ENCODE measurements at regions not wholly inside any gene's neighbourhood (a gene's known extent, or its start where the extent isn't known, plus 50 kb on each side); places are given as distances from the start of the nearest gene placed in this dataset.

DNA sequence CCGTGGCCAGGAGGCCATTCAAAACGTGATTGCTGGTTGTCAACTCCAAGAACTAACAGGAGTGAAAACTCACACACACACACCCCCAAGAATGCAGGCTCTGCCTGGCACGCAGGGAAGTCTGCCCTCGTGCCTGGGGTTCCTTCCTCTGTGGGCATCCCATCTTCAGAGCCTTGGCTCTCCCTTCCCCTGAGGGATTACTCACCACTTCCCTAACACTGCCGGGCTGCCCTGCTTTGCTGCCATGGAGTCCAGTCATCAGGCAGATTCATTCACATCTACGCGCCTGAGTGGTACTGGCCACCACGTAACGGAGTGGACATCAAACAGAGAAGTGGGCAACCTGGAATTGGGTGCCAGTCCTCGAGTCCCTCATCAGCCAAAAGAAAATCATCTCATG is 120.7 kb upstream of the TMEM45B start:
- H3K4me3 ChIP-seq (ENCODE audit: low read depth, low read length): no peak overlapping the region
- TF ChIP-seq, protein P1, sequence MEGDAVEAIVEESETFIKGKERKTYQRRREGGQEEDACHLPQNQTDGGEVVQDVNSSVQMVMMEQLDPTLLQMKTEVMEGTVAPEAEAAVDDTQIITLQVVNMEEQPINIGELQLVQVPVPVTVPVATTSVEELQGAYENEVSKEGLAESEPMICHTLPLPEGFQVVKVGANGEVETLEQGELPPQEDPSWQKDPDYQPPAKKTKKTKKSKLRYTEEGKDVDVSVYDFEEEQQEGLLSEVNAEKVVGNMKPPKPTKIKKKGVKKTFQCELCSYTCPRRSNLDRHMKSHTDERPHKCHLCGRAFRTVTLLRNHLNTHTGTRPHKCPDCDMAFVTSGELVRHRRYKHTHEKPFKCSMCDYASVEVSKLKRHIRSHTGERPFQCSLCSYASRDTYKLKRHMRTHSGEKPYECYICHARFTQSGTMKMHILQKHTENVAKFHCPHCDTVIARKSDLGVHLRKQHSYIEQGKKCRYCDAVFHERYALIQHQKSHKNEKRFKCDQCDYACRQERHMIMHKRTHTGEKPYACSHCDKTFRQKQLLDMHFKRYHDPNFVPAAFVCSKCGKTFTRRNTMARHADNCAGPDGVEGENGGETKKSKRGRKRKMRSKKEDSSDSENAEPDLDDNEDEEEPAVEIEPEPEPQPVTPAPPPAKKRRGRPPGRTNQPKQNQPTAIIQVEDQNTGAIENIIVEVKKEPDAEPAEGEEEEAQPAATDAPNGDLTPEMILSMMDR (IDR thresholded peaks at IDR 0.05; ENCODE audit: low read depth, low read length, missing control alignments): no peak
- DNase-seq (ENCODE audit: low read depth): no peak

DNA sequence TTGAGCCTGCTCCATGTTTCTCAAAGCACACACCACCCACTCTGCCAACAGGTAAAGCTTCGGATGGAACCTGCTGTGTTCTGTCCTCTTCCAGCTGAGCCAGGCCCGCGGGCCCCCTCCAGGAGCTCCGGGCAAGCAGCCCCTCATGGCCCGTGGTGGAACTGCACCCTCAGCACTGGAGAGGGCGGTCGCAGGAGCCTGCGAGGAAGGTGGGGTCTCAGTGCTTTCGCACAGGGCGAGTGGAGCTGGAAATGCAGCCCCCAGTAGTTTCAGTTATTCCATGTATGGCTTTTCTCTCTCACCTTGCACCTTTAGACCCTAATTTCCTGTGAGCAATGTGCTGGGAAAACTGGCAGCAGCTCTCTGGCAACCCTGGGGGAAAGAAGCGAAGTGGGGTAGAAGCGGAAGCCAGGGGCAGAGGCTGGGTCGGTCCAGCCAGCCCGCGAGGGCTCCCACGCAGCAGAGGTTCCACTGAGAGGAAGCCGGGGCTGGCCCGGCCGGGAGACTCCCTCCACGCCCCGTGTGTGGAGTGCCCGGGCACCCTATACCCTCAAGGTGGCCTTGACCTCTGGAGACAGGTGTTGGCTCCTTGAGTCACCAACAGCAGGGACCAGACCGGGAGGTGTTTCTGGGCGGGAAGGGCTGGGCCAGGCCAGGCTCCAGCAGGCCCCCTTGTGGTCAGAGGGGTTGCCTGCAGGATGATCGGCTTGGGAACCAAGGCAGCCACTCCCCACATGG is 119.9 kb upstream of the TMEM45B start:
- DNase-seq (ENCODE audit: low read depth): no peak
- TF ChIP-seq, protein P1 (IDR thresholded peaks at IDR 0.05; ENCODE audit: low read depth, low read length, missing control alignments): peak; percentile 79
- no peak overlapping the region for H3K4me3 ChIP-seq (ENCODE audit: low read depth, low read length)

DNA sequence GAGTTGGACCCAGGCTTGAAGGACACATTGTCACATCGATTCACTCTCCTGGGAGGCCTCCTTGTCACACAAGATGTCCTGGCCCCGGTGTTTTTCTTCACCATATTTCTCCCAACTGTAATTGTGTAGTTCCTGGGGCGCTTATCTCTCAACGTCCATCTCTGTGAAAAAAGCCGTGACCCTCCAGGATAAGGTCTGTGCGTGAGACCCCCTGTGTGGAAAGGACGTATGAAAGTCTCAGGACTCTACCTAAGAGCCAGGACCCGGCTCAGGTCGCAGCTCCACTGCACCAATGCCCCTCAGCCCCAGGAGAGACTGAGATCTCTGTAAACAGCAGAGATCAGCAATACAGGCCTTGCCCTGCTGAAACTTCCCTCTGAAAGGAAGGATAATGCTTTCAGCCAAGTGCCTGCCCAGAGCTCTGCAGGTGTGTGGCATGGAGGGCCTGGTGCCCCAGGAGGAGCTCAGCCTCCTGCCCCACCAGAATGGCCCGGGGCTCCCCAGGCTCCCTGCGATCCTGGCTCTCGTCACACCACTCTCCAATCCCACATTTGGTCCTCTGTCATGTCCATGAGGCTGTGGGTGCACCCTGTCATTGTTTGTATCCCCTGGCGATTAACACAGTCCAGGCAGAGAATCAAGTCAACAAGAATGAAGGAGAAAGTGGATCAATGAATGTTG is 119.2 kb upstream of the TMEM45B start:
- H3K4me3 ChIP-seq (ENCODE audit: low read depth, low read length): no peak overlapping the region
- no peak for DNase-seq (ENCODE audit: low read depth)
- TF ChIP-seq, protein P1 (IDR thresholded peaks at IDR 0.05; ENCODE audit: low read depth, low read length, missing control alignments): no peak

DNA sequence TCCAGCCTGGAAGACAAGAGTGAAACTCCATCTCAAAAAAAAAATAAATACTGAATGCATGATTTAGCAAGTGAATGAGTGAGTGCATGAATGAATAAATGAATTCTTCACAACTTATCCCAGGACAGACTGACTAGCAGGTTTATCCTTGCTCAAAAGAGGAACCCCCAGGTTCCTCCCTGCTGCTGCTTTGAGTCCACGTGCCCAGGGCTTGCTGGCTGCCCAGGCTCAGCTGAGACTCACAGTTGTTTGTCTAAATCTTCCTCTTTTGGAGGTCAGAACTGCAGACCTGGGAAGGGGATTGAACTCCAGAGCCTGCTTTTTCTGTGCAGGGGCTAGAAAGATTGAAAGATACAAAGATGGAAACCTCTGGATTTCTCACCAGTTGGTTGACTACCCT is 117.4 kb upstream of the TMEM45B start:
- no peak overlapping the region for H3K4me3 ChIP-seq (ENCODE audit: low read depth, low read length)
- DNase-seq (ENCODE audit: low read depth): no peak
- TF ChIP-seq, protein P1 (IDR thresholded peaks at IDR 0.05; ENCODE audit: low read depth, low read length, missing control alignments): no peak

DNA sequence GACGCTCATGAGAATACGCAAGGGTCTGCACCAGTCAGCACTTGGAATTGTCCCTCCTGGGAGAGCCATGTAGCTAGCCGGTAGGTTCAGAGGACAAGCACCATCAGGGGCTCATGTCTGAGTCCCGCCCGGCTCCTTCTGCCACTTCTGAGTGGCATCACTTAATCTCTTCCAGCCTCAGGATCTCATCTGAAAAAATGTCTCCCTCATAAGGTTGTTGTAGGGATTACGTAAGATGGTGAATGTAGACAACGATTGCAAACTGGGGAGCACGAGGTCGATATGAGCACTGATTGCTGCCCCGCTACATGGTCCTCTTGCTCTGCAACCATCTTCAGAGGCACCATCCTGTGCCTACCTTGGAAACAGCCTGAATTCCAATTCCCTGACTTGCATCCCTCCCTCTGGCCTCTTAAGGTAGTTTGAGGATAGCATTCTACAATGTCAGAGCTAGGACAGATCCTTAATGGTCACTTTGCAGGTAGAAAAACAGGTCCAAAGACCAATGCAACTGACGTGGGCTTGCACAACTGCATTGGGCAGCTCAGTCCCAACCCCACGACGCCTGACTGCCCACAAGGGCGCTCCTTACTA is 115.8 kb upstream of the TMEM45B start:
- DNase-seq (ENCODE audit: low read depth): no peak
- TF ChIP-seq, protein P1 (IDR thresholded peaks at IDR 0.05; ENCODE audit: low read depth, low read length, missing control alignments): no peak
- H3K4me3 ChIP-seq (ENCODE audit: low read depth, low read length): no peak overlapping the region

DNA sequence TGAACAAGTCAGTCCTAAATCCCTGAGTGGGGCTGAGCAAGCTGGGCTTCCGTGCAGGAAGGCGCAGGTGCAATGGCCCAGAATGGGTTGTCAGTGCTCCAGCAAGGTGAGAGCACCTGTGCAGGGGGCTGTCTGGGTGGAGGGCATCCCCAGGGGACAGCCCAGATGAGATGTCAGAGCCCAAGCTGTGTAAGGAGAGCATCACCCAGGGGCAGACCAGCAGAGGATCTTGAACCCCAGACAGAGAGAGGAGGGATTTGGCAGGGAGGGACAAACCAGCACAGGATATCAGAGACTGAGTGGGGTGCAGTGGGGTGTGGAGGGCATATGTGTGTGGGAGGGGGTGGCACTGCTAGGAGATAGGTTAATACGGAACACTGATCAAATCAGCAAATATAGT is 114.9 kb upstream of the TMEM45B start:
- TF ChIP-seq, protein P1 (IDR thresholded peaks at IDR 0.05; ENCODE audit: low read depth, low read length, missing control alignments): no peak
- DNase-seq (ENCODE audit: low read depth): no peak
- no peak overlapping the region for H3K4me3 ChIP-seq (ENCODE audit: low read depth, low read length)
